Esophagus squamous epithelium (tissue), 5 donors: ENCODE measurements at regions not wholly inside any gene's neighbourhood (a gene's known extent, or its start where the extent isn't known, plus 50 kb on each side); places are given as distances from the start of the nearest gene placed in this dataset.

ENCODE experiments used
- DNase-seq: peaks from one replicate; lab custom pipeline; 2025; lab: John Stamatoyannopoulos, UW
- H3K27ac ChIP-seq, 4 donors: fragments of 200-600 bp; sonication (generic); one replicate each; pipeline ENCODE4 v1.5.1; 2016 to 2019; ENCODE audit warnings: mild to moderate bottlenecking in 1 of 4
- H3K27me3 ChIP-seq, 4 donors: fragments of 200-600 bp; sonication (generic); 1 replicate in 3 of 4; 2 replicates in 1 of 4; pipeline versions ENCODE4 v1.5.1 to v1.6.0; 2017 to 2021; ENCODE audit warnings: antibody characterized with exemption in 1 of 4
- H3K36me3 ChIP-seq, 3 donors: fragments of 200-600 bp; sonication (generic); one replicate each; pipeline ENCODE4 v1.5.1; 2016 to 2019
- H3K4me1 ChIP-seq, 3 donors: fragments of 200-600 bp; sonication (generic); one replicate each; pipeline ENCODE4 v1.5.1; 2017 to 2019
- H3K4me3 ChIP-seq, 4 donors: fragments of 200-600 bp; sonication (generic); 1 replicate in 3 of 4; 2 replicates in 1 of 4; pipeline ENCODE4 v1.5.1; 2016 to 2019; ENCODE audit warnings: mild to moderate bottlenecking in 2 of 4, moderate library complexity in 1 of 4
- H3K9me3 ChIP-seq, 3 donors: fragments of 200-600 bp; sonication (generic); one replicate each; pipeline ENCODE4 v1.5.1; 2016 to 2019
- CTCF ChIP-seq, 6 experiments: fragments of 450-650 bp in 4 of 6; fragments of 200-600 bp in 2 of 6; sonication (generic) in 2 of 6; IDR thresholded peaks; one replicate each; pipeline ENCODE4 v1.5.1; 2016 to 2019; ENCODE audit warnings: antibody characterized with exemption in 6 of 6, mild to moderate bottlenecking in 4 of 6, moderate library complexity in 4 of 6
- POLR2A ChIP-seq, 4 donors: fragments of 450-650 bp; IDR thresholded peaks; one replicate each; pipeline ENCODE4 v1.6.1; 2017; ENCODE audit warnings: antibody characterized with exemption in 4 of 4, mild to moderate bottlenecking in 4 of 4, moderate library complexity in 3 of 4
- WGBS, 2 donors: methylation state at CpG; one replicate each; pipeline ENCODE4 v1.1.5; 2018; 5-methylcytosine and 5-hydroxymethylcytosine counted together
- intact Hi-C: fragments of 100-400 bp; cut with DNase I; formaldehyde crosslinking; loops from one replicate; pipeline ENCODE4 v1.15.0; 2022
- donor health status: DM: yes; HTN: yes; CAD: no.

GRCh38 chr6:165106261-165106660 lies 203.1 kb downstream of the C6orf118 start:
- H3K27ac ChIP-seq: no peak overlapping the region
- no peaks in the 10 kb centered on the region for H3K36me3 ChIP-seq
- peaks cover 0 to 15% (median 0%) of the 10 kb centered on the region in 3 donors for H3K9me3 ChIP-seq
- DNase-seq: no peak
- intact Hi-C loops: no loop called here
- TF ChIP-seq POLR2A (IDR thresholded peaks at IDR 0.05) (no peak), CTCF (IDR thresholded peaks at IDR 0.05) (no peak)
- no peaks in the 10 kb centered on the region for H3K4me1 ChIP-seq
- WGBS, 2 donors: 62 to 70% methylated on average over 2 of the region's 2 CpGs
- no peak overlapping the region for H3K4me3 ChIP-seq
- no peaks in the 10 kb centered on the region for H3K27me3 ChIP-seq

GRCh38 chr6:165098165-165098564 lies 211.2 kb downstream of the C6orf118 start:
- H3K27ac ChIP-seq: no peak overlapping the region
- TF ChIP-seq POLR2A (IDR thresholded peaks at IDR 0.05) (no peak), CTCF (IDR thresholded peaks at IDR 0.05) (no peak)
- no peaks in the 10 kb centered on the region for H3K36me3 ChIP-seq
- no peaks in the 10 kb centered on the region for H3K4me1 ChIP-seq
- H3K27me3 ChIP-seq: no peaks in the 10 kb centered on the region
- DNase-seq: no peak
- intact Hi-C loops: no loop called here
- WGBS, 2 donors: 62 to 82% methylated on average over 4 of the region's 4 CpGs
- H3K4me3 ChIP-seq: no peak overlapping the region
- peaks cover 0 to 41% (median 0%) of the 10 kb centered on the region in 3 donors for H3K9me3 ChIP-seq

GRCh38 chr6:165096868-165097267 lies 212.5 kb downstream of the C6orf118 start:
- H3K27me3 ChIP-seq: no peaks in the 10 kb centered on the region
- DNase-seq: no peak
- no peak overlapping the region for H3K27ac ChIP-seq
- intact Hi-C loops: no loop called here
- H3K36me3 ChIP-seq: no peaks in the 10 kb centered on the region
- TF ChIP-seq CTCF (IDR thresholded peaks at IDR 0.05): no peak
- no peak for TF ChIP-seq POLR2A (IDR thresholded peaks at IDR 0.05)
- H3K4me3 ChIP-seq: no peak overlapping the region
- WGBS, 2 donors: 0 to 40% methylated on average over 1 of the region's 1 CpG
- H3K9me3 ChIP-seq: peaks cover 0 to 36% (median 0%) of the 10 kb centered on the region in 3 donors
- no peaks in the 10 kb centered on the region for H3K4me1 ChIP-seq

GRCh38 chr6:165096209-165096608 lies 213.2 kb downstream of the C6orf118 start:
- no peaks in the 10 kb centered on the region for H3K4me1 ChIP-seq
- peaks cover 0 to 30% (median 0%) of the 10 kb centered on the region in 3 donors for H3K9me3 ChIP-seq
- no peak overlapping the region for H3K4me3 ChIP-seq
- 54 to 68% methylated on average over 2 to 4 of the region's 5 CpGs for WGBS, 2 donors
- intact Hi-C loops: no loop called here
- no peaks in the 10 kb centered on the region for H3K36me3 ChIP-seq
- no peaks in the 10 kb centered on the region for H3K27me3 ChIP-seq
- no peak for TF ChIP-seq POLR2A (IDR thresholded peaks at IDR 0.05)
- H3K27ac ChIP-seq: no peak overlapping the region
- no peak for DNase-seq

GRCh38 chr6:165092881-165093595 lies 216.4 kb downstream of the C6orf118 start:
- WGBS, 2 donors: 77 to 84% methylated on average over 6 of the region's 6 CpGs
- TF ChIP-seq CTCF (IDR thresholded peaks at IDR 0.05): no peak
- no peak for TF ChIP-seq POLR2A (IDR thresholded peaks at IDR 0.05)
- Histone ChIP-seq H3K27ac (no peak overlapping the region), H3K4me1 (no peaks in the 10 kb centered on the region), H3K4me3 (no peak overlapping the region), H3K36me3 (no peaks in the 10 kb centered on the region), H3K9me3 (peaks cover 0 to 16% (median 0%) of the 10 kb centered on the region in 3 donors), H3K27me3 (no peaks in the 10 kb centered on the region)
- no peak for DNase-seq
- intact Hi-C loops: no loop called here
